ENCODE measurements at regions not wholly inside any gene's neighbourhood (a gene's known extent, or its start where the extent isn't known, plus 50 kb on each side); places are given as distances from the start of the nearest gene placed in this dataset.
"Not testable (repeated sequence)": the region's sequence is repeated elsewhere in the genome, so short reads cannot be mapped to it uniquely, and the experiment has no call there.

DNA sequence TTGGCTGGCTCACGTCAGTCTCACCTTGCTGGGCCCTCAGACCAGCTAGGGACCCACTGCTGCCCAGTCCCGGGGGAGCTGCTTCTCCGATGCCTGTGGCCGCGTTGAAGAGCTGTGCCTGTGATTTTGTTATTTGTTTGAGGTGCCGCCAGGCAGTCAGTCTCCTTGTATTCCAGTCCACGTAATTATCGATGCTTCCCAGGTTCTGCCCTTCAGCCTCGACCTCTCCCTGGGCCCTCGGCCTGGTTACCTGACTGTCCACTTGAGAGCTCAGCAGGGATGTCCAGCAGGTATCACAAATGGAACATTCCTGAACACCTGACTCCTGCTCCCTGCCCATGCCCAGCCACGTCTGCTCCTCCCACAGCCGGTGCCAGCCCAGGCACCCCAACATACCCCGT lies 195.9 kb upstream of the HS6ST1 start:
- Histone ChIP-seq H3K9me3 (replicated peaks) (no peaks in the 10 kb centered on the region), H3K36me3 (no peaks in the 10 kb centered on the region), H3K27ac (replicated peaks) (no peak overlapping the region), H3K4me1 (peaks cover 12% of the 10 kb centered on the region), H3K27me3 (ENCODE audit: low read depth) (no peaks in the 10 kb centered on the region), H3K4me3 (no peak overlapping the region)
- intact Hi-C loops (cut with micrococcal nuclease), result no loop called here
- TF ChIP-seq CTCF (IDR thresholded peaks at IDR 0.05; ENCODE audit: borderline replicate concordance), result no peak
- no peak for DNase-seq

- Histone ChIP-seq H3K36me3 (no peaks in the 10 kb centered on the region), H3K4me1 (peaks cover 12% of the 10 kb centered on the region), H3K27ac (replicated peaks) (no peak overlapping the region), H3K9me3 (replicated peaks) (no peaks in the 10 kb centered on the region), H3K27me3 (ENCODE audit: low read depth) (no peaks in the 10 kb centered on the region), H3K4me3 (no peak overlapping the region)
- intact Hi-C loops (cut with micrococcal nuclease), result no loop called here
- no peak for DNase-seq
- no peak for TF ChIP-seq CTCF (IDR thresholded peaks at IDR 0.05; ENCODE audit: borderline replicate concordance)
These were observed 198.3 kb upstream of the HS6ST1 start for GRCh38 chr2:128516938-128517337.

DNA sequence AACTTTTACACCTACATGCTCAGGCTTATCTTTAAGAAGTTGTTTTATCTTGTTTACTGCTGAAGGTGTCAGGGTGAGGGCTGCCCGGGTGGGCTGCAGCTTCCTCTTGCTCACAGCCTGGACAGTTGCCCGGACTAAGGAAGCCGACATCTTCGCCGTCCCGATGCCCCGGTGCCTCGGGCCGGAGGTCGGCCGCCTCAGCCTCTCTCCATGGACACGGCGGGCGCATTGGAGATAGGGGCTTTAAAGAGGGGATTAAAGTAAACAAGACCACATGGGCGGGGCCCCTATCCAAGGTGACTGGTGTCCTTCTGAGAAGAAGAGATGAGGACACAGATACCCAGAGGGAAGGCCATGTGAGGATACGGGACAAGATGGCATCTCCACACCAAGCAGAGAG lies 200.4 kb upstream of the HS6ST1 start:
- DNase-seq; intact Hi-C loops (cut with micrococcal nuclease): not testable (repeated sequence)

DNA sequence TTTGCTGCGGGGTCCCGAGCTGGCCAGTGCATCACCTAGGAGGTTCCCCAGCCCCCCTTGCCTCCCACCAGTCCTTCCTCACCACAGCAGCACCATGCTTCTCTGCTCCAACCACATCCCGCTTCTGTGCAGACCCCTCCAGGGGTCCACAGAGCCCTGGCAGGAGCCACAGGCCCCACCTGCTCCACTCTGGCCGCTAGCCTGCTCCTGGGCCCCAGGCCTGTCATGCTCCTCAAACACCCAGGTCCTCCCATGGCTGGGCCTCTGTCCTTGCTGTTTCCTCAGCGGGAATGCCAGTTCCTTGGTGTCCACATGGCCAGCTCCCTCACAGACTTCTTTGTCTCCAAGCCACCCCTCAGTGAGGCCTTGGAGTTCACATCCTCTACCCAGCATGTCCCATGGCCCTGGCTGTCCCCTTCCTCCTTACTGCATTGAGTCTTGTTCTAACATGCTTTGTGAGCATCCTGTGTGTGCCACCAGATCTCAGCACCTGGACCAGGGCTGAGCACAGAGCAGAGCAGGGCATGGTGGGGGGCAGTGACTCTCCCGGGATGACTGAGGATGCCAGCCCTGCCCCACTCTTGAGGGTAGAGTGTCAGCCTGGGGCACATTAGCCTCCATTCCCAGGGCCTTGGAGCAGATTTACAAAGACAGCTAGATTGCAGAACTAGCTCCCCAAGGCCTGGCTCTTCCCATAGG lies 201.0 kb upstream of the HS6ST1 start:
- Histone ChIP-seq H3K9me3 (replicated peaks) (no peaks in the 10 kb centered on the region), H3K27ac (replicated peaks) (no peak overlapping the region), H3K4me1 (no peaks in the 10 kb centered on the region), H3K4me3 (no peak overlapping the region), H3K27me3 (ENCODE audit: low read depth) (no peaks in the 10 kb centered on the region), H3K36me3 (no peaks in the 10 kb centered on the region)
- intact Hi-C loops (cut with micrococcal nuclease), result no loop called here
- no peak for TF ChIP-seq CTCF (IDR thresholded peaks at IDR 0.05; ENCODE audit: borderline replicate concordance)
- no peak for DNase-seq

More for the DNA sequence above, 200.4 kb upstream of the HS6ST1 start:
- not testable (repeated sequence) for H3K4me3 ChIP-seq; H3K27me3 ChIP-seq (ENCODE audit: low read depth); H3K27ac ChIP-seq (replicated peaks); H3K9me3 ChIP-seq (replicated peaks); H3K36me3 ChIP-seq; H3K4me1 ChIP-seq

- Histone ChIP-seq H3K4me3 (no peak overlapping the region), H3K27ac (replicated peaks) (no peak overlapping the region), H3K4me1 (no peaks in the 10 kb centered on the region), H3K9me3 (replicated peaks) (no peaks in the 10 kb centered on the region), H3K27me3 (ENCODE audit: low read depth) (no peaks in the 10 kb centered on the region), H3K36me3 (no peaks in the 10 kb centered on the region)
- TF ChIP-seq CTCF (IDR thresholded peaks at IDR 0.05; ENCODE audit: borderline replicate concordance), result no peak
- no peak for DNase-seq
- intact Hi-C loops (cut with micrococcal nuclease), result no loop called here
These were observed 201.7 kb upstream of the HS6ST1 start for GRCh38 chr2:128520340-128520739.

DNA sequence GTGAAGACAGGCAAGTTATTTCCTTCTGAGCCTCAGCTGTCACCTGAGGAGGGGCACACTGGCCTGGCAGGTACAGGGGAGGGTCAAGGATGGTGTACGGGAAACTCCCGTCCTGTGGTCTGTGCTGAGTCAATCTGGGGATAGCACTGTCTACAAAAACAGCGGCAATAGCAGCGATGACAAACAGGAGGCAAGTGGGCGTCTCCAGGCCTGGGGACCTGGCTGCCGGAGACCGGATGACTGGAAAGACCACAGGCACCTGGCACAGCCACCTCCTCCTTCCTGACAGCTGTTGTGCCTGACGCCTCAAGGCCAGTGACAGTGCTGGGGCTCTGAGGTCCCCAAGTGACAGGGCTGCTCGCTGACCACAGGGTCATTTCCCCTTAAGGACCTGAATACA lies 202.1 kb upstream of the HS6ST1 start:
- DNase-seq, result no peak
- intact Hi-C loops (cut with micrococcal nuclease), result no loop called here
- TF ChIP-seq CTCF (IDR thresholded peaks at IDR 0.05; ENCODE audit: borderline replicate concordance), result no peak
- Histone ChIP-seq H3K27me3 (ENCODE audit: low read depth) (no peaks in the 10 kb centered on the region), H3K4me3 (no peak overlapping the region), H3K27ac (replicated peaks) (no peak overlapping the region), H3K36me3 (no peaks in the 10 kb centered on the region), H3K9me3 (replicated peaks) (no peaks in the 10 kb centered on the region), H3K4me1 (no peaks in the 10 kb centered on the region)

All from left ventricle myocardium inferior (tissue), 1 donor.